ENCODE measurements at regions not wholly inside any gene's neighbourhood (a gene's known extent, or its start where the extent isn't known, plus 50 kb on each side); places are given as distances from the start of the nearest gene placed in this dataset.
"Not testable (repeated sequence)": the region's sequence is repeated elsewhere in the genome, so short reads cannot be mapped to it uniquely, and the experiment has no call there.

DNA sequence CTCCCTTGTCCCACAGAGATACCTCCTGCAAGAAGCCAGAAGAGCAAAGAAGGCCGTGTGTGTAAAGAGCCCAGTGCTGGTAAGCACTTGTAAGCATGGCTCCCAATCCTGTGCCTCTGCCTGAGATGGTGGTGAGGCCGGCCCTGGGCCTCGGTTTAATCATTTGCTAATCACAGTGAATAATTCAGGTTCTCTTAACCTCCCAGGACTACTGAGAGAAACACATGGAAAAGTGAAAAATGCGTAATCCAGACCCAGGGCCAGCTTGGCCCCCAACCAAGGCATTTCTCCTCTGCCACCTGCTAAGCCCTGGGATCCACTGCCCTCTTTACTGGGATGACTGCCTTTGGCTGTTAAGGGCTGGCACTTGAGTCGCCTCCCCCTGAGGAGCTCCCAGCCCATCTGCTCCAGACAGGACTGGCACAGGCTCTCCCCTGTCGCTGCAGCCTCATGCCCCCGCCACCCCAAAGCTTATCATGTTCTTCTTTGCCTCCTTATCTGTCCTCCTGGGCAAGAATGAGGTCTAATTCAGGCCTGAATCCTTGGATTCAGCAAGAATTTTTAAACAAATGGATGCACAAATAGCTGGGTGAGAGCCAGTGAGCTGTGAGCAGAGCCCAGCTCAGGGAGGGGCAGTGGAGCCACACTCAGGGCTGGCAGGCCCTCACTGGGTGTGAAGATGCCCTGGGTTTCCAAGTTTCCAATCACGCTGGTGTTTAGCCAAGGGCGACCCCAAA lies 193.9 kb upstream of the HS6ST1 start:
- H3K4me1 Mint-ChIP-seq: no peaks in the 10 kb centered on the region
- H3K27me3 Mint-ChIP-seq: no peaks in the 10 kb centered on the region
- no peak overlapping the region for H3K27ac Mint-ChIP-seq
- H3K9me3 Mint-ChIP-seq: no peaks in the 10 kb centered on the region
- intact Hi-C loops (cut with micrococcal nuclease): no loop called here
- no peak overlapping the region for H3K4me3 Mint-ChIP-seq
- no peaks in the 10 kb centered on the region for H3K36me3 Mint-ChIP-seq (ENCODE audit: low read depth)
- no peak for DNase-seq

DNA sequence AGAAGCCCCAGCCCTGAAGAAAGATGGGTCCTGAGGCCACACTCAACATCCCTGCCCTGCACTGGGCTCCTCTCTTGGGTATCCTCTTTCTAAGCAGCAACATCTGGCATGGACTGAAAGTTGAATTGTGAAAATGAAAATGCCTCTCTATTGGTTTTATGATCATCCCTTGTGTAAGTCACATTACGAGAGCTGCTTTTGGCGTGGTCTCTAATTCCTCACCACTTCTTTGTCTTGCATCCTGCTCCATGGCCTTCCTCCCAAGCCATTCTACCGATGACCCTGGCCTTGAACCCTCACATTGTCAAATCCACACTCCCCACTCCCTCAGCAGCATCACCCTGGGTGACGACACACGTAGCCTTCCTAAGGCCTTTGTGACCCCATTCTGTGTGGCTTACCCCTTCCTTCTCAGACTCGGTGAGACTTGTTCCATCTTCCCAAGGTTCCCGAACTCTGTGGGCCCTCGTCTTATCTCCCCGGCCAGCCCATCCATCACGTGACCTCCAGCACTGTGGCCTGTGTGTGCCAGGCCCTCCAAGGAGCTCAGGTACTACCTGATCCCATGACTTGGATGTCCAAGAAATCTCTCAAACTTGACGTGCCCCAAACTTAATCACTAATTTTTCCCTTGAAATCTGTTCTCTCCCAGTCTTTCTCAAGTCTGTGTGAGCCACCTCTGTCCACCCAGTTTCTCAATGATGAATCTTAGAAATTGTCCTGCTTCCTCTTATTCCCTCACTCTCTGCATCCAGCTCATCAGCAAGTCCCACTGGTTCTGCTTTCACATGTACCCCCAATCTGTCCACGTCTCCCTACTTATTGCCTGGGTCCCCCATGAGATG lies 194.7 kb upstream of the HS6ST1 start:
- no peaks in the 10 kb centered on the region for H3K4me1 Mint-ChIP-seq
- intact Hi-C loops (cut with micrococcal nuclease): no loop called here
- H3K27ac Mint-ChIP-seq: no peak overlapping the region
- no peaks in the 10 kb centered on the region for H3K27me3 Mint-ChIP-seq
- H3K9me3 Mint-ChIP-seq: no peaks in the 10 kb centered on the region
- H3K36me3 Mint-ChIP-seq (ENCODE audit: low read depth): no peaks in the 10 kb centered on the region
- DNase-seq: no peak
- H3K4me3 Mint-ChIP-seq: no peak overlapping the region

DNA sequence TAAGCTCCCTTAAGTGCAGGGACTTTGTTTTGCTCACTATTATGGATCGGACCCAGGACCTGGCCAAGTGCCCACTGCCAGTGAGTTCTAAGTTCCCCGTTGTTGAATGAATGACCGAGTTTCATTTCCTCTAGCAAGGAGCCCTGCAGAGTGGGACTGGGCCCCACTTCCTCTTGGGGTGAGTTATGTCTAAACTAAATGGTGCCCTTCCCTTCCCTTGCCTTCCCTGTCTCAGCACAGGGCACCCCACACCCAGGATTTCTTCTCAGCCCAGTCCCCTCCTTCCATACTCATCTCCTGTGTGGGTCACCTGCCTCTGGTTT lies 195.3 kb upstream of the HS6ST1 start:
- no peaks in the 10 kb centered on the region for H3K36me3 Mint-ChIP-seq (ENCODE audit: low read depth)
- intact Hi-C loops (cut with micrococcal nuclease): no loop called here
- no peak overlapping the region for H3K27ac Mint-ChIP-seq
- no peaks in the 10 kb centered on the region for H3K27me3 Mint-ChIP-seq
- no peak for DNase-seq
- H3K9me3 Mint-ChIP-seq: no peaks in the 10 kb centered on the region
- H3K4me3 Mint-ChIP-seq: no peak overlapping the region
- H3K4me1 Mint-ChIP-seq: no peaks in the 10 kb centered on the region

DNA sequence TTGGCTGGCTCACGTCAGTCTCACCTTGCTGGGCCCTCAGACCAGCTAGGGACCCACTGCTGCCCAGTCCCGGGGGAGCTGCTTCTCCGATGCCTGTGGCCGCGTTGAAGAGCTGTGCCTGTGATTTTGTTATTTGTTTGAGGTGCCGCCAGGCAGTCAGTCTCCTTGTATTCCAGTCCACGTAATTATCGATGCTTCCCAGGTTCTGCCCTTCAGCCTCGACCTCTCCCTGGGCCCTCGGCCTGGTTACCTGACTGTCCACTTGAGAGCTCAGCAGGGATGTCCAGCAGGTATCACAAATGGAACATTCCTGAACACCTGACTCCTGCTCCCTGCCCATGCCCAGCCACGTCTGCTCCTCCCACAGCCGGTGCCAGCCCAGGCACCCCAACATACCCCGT lies 195.9 kb upstream of the HS6ST1 start:
- intact Hi-C loops (cut with micrococcal nuclease): no loop called here
- Mint-ChIP-seq H3K27me3 (no peaks in the 10 kb centered on the region), H3K4me1 (no peaks in the 10 kb centered on the region), H3K4me3 (no peak overlapping the region), H3K36me3 (ENCODE audit: low read depth) (no peaks in the 10 kb centered on the region), H3K9me3 (no peaks in the 10 kb centered on the region), H3K27ac (no peak overlapping the region)
- no peak for DNase-seq

DNA sequence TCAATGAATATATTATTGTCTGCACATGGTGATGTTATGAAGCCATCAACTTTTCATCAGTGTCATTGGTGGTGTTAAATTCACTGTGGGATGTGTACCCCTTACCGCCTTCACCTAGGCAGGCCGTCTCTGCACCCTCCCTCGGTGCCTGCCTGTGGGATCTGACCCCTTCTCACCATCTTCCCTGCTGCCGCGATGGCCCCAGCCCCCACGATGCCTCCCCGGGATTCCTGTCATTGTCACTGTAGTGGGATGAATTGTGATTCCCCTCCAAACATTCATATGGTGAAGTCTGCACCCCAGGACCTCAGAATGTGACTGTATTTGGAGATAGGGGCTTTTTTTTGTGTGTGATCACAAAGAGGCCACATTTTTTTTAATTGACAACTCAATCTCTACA lies 198.3 kb upstream of the HS6ST1 start:
- Mint-ChIP-seq H3K9me3 (no peaks in the 10 kb centered on the region), H3K4me1 (peaks cover 14% of the 10 kb centered on the region), H3K27ac (no peak overlapping the region)

GRCh38 chr2:128519028-128519427 lies 200.4 kb upstream of the HS6ST1 start:
- intact Hi-C loops (cut with micrococcal nuclease); H3K36me3 Mint-ChIP-seq (ENCODE audit: low read depth); H3K9me3 Mint-ChIP-seq; H3K4me3 Mint-ChIP-seq; DNase-seq; H3K27ac Mint-ChIP-seq; H3K27me3 Mint-ChIP-seq: not testable (repeated sequence)
- H3K4me1 Mint-ChIP-seq: peaks cover 14% of the 10 kb centered on the region

More for the DNA sequence above, 198.3 kb upstream of the HS6ST1 start:
- H3K36me3 Mint-ChIP-seq (ENCODE audit: low read depth): no peaks in the 10 kb centered on the region
- H3K27me3 Mint-ChIP-seq: no peaks in the 10 kb centered on the region
- intact Hi-C loops (cut with micrococcal nuclease): no loop called here
- no peak overlapping the region for H3K4me3 Mint-ChIP-seq
- DNase-seq: no peak

- Mint-ChIP-seq H3K9me3 (no peaks in the 10 kb centered on the region), H3K4me1 (peaks cover 14% of the 10 kb centered on the region), H3K4me3 (no peak overlapping the region), H3K27me3 (peaks cover 2% of the 10 kb centered on the region), H3K36me3 (ENCODE audit: low read depth) (no peaks in the 10 kb centered on the region), H3K27ac (no peak overlapping the region)
- DNase-seq: no peak
- intact Hi-C loops (cut with micrococcal nuclease): loop anchor here (1.0 to 5.0 kb wide), 5 partner anchors 18 to 202 kb away; partner anchors contain the start of gene HS6ST1
These were observed 201.0 kb upstream of the HS6ST1 start for GRCh38 chr2:128519517-128520215.

DNA sequence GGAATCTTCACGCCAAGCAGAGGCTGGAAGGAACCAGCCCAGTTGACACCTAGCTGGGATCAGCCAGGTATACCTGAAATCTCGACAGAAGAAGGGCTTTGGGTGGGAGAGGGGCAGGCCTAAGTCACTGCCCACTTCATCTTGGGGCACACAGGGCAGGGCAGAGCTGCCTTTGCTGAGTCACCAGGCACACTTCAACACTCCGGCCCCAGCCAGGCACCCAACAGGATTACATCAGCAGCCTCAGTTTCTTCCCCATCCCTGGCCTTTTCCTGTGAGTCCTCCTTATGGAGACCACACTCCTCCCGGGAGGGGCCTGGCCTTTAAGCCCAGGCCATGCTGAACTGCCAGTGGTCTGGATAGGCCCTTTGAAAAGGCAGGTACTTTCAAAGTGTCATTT lies 201.7 kb upstream of the HS6ST1 start:
- Mint-ChIP-seq H3K9me3 (no peaks in the 10 kb centered on the region), H3K4me1 (peaks cover 14% of the 10 kb centered on the region), H3K27me3 (peaks cover 2% of the 10 kb centered on the region), H3K4me3 (no peak overlapping the region), H3K27ac (peak overlapping the region; percentile 53), H3K36me3 (ENCODE audit: low read depth) (no peaks in the 10 kb centered on the region)
- DNase-seq: no peak
- intact Hi-C loops (cut with micrococcal nuclease): loop anchor here (1.0 to 5.0 kb wide), 5 partner anchors 17 to 203 kb away; partner anchors contain the start of gene HS6ST1

- Mint-ChIP-seq H3K27ac (peak overlapping the region; percentile 53), H3K4me3 (no peak overlapping the region), H3K4me1 (peaks cover 14% of the 10 kb centered on the region), H3K36me3 (ENCODE audit: low read depth) (no peaks in the 10 kb centered on the region), H3K9me3 (no peaks in the 10 kb centered on the region), H3K27me3 (peaks cover 2% of the 10 kb centered on the region)
- intact Hi-C loops (cut with micrococcal nuclease): loop anchor here (1.0 to 5.0 kb wide), 5 partner anchors 17 to 203 kb away; partner anchors contain the start of gene HS6ST1
- peak; percentile 82 for DNase-seq
These were observed 202.1 kb upstream of the HS6ST1 start for GRCh38 chr2:128520791-128521190.

GRCh38 chr2:128521482-128521881 lies 202.8 kb upstream of the HS6ST1 start:
- peaks cover 14% of the 10 kb centered on the region for H3K4me1 Mint-ChIP-seq
- intact Hi-C loops (cut with micrococcal nuclease): loop anchor here (2.0 to 5.0 kb wide), 4 partner anchors 31 to 204 kb away; partner anchors contain the start of gene HS6ST1
- no peaks in the 10 kb centered on the region for H3K36me3 Mint-ChIP-seq (ENCODE audit: low read depth)

GRCh38 chr2:128522829-128523228 lies 204.2 kb upstream of the HS6ST1 start:
- Mint-ChIP-seq H3K4me1 (peaks cover 14% of the 10 kb centered on the region), H3K27me3 (peaks cover 2% of the 10 kb centered on the region), H3K4me3 (no peak overlapping the region), H3K27ac (no peak overlapping the region), H3K36me3 (ENCODE audit: low read depth) (no peaks in the 10 kb centered on the region), H3K9me3 (no peaks in the 10 kb centered on the region)
- DNase-seq: no peak
- intact Hi-C loops (cut with micrococcal nuclease): loop anchor here (5.0 kb wide), 2 partner anchors 99 to 206 kb away; partner anchors contain the start of gene HS6ST1

More at GRCh38 chr2:128521482-128521881, 202.8 kb upstream of the HS6ST1 start:
- DNase-seq: no peak
- no peak overlapping the region for H3K27ac Mint-ChIP-seq
- no peak overlapping the region for H3K4me3 Mint-ChIP-seq
- peaks cover 2% of the 10 kb centered on the region for H3K27me3 Mint-ChIP-seq
- H3K9me3 Mint-ChIP-seq: no peaks in the 10 kb centered on the region

DNA sequence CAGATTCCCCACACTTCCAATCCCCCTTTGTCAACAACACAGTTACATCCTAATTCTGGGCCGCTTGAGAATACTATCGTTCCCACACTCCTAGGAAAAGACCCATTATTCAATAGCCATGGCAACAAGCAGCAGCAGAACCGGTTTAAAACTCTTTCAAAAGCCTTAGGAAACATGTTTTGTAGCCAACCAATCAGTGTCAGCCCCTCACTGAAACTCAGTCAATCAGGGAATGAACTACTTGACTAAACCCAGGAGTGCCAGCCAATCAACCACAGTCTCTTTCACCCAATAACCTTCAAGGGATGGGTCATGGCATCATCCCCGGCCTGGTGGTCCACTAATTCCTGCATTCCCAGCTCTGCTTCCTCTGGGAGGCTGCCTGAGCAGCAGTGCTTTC lies 204.8 kb upstream of the HS6ST1 start:
- Mint-ChIP-seq H3K27ac (peak overlapping the region; percentile 51), H3K9me3 (no peaks in the 10 kb centered on the region), H3K36me3 (ENCODE audit: low read depth) (no peaks in the 10 kb centered on the region), H3K4me1 (peaks cover 14% of the 10 kb centered on the region), H3K27me3 (peaks cover 2% of the 10 kb centered on the region), H3K4me3 (no peak overlapping the region)
- intact Hi-C loops (cut with micrococcal nuclease): loop anchor here (5.0 kb wide), 2 partner anchors 99 to 206 kb away; partner anchors contain the start of gene HS6ST1
- DNase-seq: no peak

DNA sequence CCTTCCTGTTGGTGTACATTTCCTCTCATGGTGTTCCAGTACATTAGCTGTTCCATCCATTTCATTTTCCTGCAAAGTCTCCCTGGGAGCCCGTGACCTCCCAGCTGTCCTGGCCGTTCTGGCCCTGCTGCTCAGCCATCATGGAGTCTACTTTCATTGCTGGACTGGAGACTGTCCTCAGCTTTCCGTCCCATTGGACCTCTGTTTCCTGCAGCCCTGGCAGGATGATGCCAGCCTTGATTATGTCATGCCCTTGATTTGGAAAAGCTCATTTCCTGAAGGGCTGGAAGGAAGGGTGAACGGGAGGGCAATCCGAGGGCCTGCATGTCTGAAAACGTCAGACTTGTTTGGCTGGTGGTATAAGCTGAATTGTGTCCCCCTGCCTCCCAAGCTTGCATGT lies 205.5 kb upstream of the HS6ST1 start:
- H3K9me3 Mint-ChIP-seq: no peaks in the 10 kb centered on the region
- H3K36me3 Mint-ChIP-seq (ENCODE audit: low read depth): no peaks in the 10 kb centered on the region
- H3K4me1 Mint-ChIP-seq: peaks cover 14% of the 10 kb centered on the region
- intact Hi-C loops (cut with micrococcal nuclease): loop anchor here (5.0 kb wide), 2 partner anchors 98 to 207 kb away; partner anchors contain the start of gene HS6ST1
- no peak overlapping the region for H3K4me3 Mint-ChIP-seq
- H3K27ac Mint-ChIP-seq: no peak overlapping the region
- peaks cover 2% of the 10 kb centered on the region for H3K27me3 Mint-ChIP-seq
- no peak for DNase-seq
